HepG2 (cell line): ENCODE measurements at regions not wholly inside any gene's neighbourhood (a gene's known extent, or its start where the extent isn't known, plus 50 kb on each side); places are given as distances from the start of the nearest gene placed in this dataset.

Experiments used
- ATM ChIP-seq: fragments of 450-650 bp; IDR thresholded peaks from 2 replicates; pipeline ENCODE4 v1.7.1; 2017; ENCODE audit warnings: mild to moderate bottlenecking, borderline replicate concordance
- CBFB ChIP-seq: sonication (generic); formaldehyde crosslinking; IDR thresholded peaks from 2 replicates; pipeline ENCODE4 v1.4.0; 2020; ENCODE audit warnings: missing genetic modification reagents
- ELF1 ChIP-seq: sonication (generic); formaldehyde crosslinking; IDR thresholded peaks from 2 replicates; pipeline ENCODE4 v1.4.0; 2020; ENCODE audit warnings: missing genetic modification reagents
- HNF1B ChIP-seq: sonication (generic); formaldehyde crosslinking; IDR thresholded peaks from 2 replicates; pipeline ENCODE4 v1.5.1; 2020; ENCODE audit warnings: mild to moderate bottlenecking, moderate library complexity, missing genetic modification reagents
- HNF4G ChIP-seq, 2 experiments: sonication (generic) in 1 of 2; formaldehyde crosslinking in 1 of 2; IDR thresholded peaks; 2 replicates each; pipeline versions ENCODE4 v1.4.0 to v1.6.1; 2011 to 2020; ENCODE audit warnings: borderline replicate concordance in 2 of 2, low read depth in 2 of 2, mild to moderate bottlenecking in 2 of 2, low read length in 1 of 2, missing genetic modification reagents in 1 of 2, moderate library complexity in 1 of 2
- MIER2 ChIP-seq: IDR thresholded peaks from 2 replicates; pipeline ENCODE4 v1.6.1; 2016; ENCODE audit warnings: missing biosample characterization, missing genetic modification reagents
- MLXIP ChIP-seq: sonication (generic); formaldehyde crosslinking; IDR thresholded peaks from 2 replicates; pipeline ENCODE4 v1.9.0; 2021; ENCODE audit warnings: missing genetic modification reagents, borderline replicate concordance
- ZNF138 ChIP-seq: sonication (generic); formaldehyde crosslinking; IDR thresholded peaks from 2 replicates; pipeline ENCODE4 v1.5.0; 2020; ENCODE audit warnings: mild to moderate bottlenecking, low read depth, missing genetic modification reagents
- ZNF142 ChIP-seq: sonication (generic); formaldehyde crosslinking; IDR thresholded peaks from 2 replicates; pipeline ENCODE4 v1.4.0; 2020; ENCODE audit warnings: missing genetic modification reagents
- ZNF652 ChIP-seq: IDR thresholded peaks from 2 replicates; pipeline ENCODE4 v1.6.1; 2016; ENCODE audit warnings: low read depth, borderline replicate concordance
- ZNF687 ChIP-seq: sonication (generic); formaldehyde crosslinking; IDR thresholded peaks from 2 replicates; pipeline ENCODE4 v1.5.1; 2020; ENCODE audit warnings: mild to moderate bottlenecking, missing genetic modification reagents, moderate library complexity
- ZNF782 ChIP-seq: sonication (generic); formaldehyde crosslinking; IDR thresholded peaks from 2 replicates; pipeline ENCODE4 v1.4.0; 2020; ENCODE audit warnings: missing genetic modification reagents, mild to moderate bottlenecking, borderline replicate concordance

GRCh38 chr20:51160821-51161220, 137.9 kb upstream of the KCNG1 start (continued):
- TF ChIP-seq ZNF142 (CRISPR knock-in tag), result no peak
- no peak for TF ChIP-seq HNF4G (IDR thresholded peaks at IDR 0.05; ENCODE audit: borderline replicate concordance, low read depth, low read length)
- TF ChIP-seq HNF4G (CRISPR knock-in tag; IDR thresholded peaks at IDR 0.05; ENCODE audit: borderline replicate concordance, low read depth), result no peak
- no peak for TF ChIP-seq ZNF138
- TF ChIP-seq ZNF782, result no peak
- no peak for TF ChIP-seq MIER2
- no peak for TF ChIP-seq CBFB (CRISPR knock-in tag)
- TF ChIP-seq ATM, result no peak
- no peak for TF ChIP-seq ZNF652 (CRISPR knock-in tag)
- TF ChIP-seq ELF1 (CRISPR knock-in tag), result no peak
- TF ChIP-seq ZNF687 (CRISPR knock-in tag), result no peak
- TF ChIP-seq MLXIP, result no peak
- TF ChIP-seq HNF1B (CRISPR knock-in tag), result no peak
